HG02852 (cell line): ENCODE measurements at regions not wholly inside any gene's neighbourhood (a gene's known extent, or its start where the extent isn't known, plus 50 kb on each side); places are given as distances from the start of the nearest gene placed in this dataset.
"Not testable (repeated sequence)": the region's sequence is repeated elsewhere in the genome, so short reads cannot be mapped to it uniquely, and the experiment has no call there.

Source experiments
- ATAC-seq: cut with Tn5 transposase; IDR thresholded peaks from one replicate; pipeline ENCODE4 v1.9.1; 2021; ENCODE audit warnings: mild to moderate bottlenecking, moderate library complexity; ENCODE audit not compliant: unreplicated experiment

DNA sequence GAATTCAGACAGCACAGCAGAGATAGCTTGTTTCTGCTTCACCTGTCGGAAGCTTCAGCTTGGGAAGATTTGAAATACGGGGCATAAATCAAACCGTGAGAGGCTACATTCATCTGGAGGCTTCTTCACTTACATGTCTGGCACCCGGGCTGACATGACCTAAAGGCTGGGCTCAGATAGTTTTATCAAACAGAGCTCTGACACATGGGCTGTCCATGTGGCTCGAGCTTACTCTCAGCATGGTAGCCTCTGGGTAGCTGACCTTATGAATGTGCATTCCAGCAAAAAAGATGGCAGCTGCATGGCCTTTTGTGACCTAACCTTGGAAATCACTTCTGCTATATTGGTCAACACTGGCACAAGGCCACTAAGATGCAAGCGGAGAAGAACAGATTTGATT is 414.5 kb downstream of the NDFIP2 start:
- ATAC-seq = no peak

- not testable (repeated sequence) for ATAC-seq
These were observed 406.3 kb downstream of the NDFIP2 start for GRCh38 chr13:79887278-79887677.

DNA sequence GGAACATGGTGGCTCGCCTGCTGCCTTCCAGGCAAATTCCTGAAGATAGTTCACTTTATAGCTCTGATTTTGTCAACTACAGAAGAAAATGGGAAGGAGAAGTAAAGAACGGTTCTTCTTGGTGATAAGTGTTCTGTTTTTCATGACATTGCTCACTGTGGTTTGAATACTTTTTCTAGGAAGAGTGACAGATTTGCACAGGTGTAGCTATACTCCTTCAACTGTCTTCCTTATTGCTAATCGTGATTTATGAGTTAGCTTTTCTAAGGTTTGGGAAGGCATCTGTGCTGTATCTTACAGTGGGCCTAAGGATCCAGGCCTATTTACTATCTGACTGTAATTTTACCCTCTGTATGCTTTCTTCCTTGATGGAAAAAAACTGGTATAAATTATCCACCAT is 405.6 kb downstream of the NDFIP2 start:
- ATAC-seq = no peak

- no peak for ATAC-seq
These were observed 403.9 kb downstream of the NDFIP2 start for GRCh38 chr13:79884890-79885289.

GRCh38 chr13:79883216-79883615 is 402.3 kb downstream of the NDFIP2 start:
- ATAC-seq = no peak

GRCh38 chr13:79880818-79881217 is 399.9 kb downstream of the NDFIP2 start:
- ATAC-seq = no peak

GRCh38 chr13:79874396-79875360 is 393.7 kb downstream of the NDFIP2 start:
- ATAC-seq = no peak

- no peak for ATAC-seq
These were observed 390.6 kb downstream of the NDFIP2 start for GRCh38 chr13:79871594-79871993.

- ATAC-seq = no peak
These were observed 389.8 kb downstream of the NDFIP2 start for GRCh38 chr13:79870766-79871165.

DNA sequence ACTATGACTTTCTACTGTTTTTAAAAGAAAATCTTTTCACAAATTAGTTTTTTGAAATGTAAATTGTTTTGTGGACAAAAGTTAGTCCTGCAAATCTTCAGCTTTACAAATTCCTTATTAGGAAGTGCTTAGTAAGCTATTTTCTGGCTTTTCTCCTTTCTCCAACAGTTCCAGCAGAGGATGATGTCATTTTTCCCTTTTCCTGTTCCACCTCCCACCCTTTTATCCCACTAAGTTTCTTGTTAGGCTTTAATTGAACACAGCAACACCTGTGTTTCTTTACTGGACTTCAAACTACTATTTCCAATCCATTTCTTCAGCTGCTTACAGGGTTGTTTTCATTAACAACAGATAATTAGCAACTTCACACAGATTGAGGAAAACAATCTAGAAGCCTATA is 389.2 kb downstream of the NDFIP2 start:
- ATAC-seq = no peak

DNA sequence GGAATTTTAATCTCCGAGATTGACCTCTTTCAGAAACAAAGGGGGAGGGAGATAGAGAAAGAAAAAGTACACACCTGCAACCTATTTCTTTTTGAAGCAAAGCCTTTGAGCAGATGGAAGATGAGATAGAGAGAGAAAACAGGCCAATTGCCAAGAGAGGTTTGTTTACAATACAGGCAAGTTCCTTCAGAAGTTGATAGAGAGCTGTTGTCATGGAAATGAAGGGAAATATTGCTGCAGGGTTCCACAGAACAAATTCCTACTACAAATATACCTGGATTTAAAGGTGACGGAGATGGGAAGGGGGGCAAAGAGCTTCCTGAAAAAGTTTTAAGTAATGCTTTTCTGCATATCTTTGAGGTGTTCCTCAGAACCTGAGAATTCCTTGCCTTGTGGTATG is 388.4 kb downstream of the NDFIP2 start:
- no peak for ATAC-seq

DNA sequence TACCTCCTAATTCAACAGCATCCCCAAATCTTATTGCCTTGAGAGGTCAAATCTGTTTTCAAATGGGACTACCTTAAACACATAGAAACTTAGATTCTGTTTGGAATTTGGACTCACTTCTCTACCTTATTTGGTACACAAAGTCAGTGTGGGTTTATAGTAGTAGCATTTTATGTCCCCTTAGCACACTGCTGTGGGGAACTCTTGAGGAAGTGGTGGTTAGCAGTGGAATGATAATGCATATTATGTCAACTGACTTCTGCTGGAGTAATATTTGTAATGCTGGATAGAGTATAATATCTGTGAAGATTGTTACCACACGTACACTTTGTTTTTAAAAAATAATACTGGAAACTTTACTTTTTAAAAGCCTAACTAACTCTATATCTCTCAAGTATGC is 386.3 kb downstream of the NDFIP2 start:
- ATAC-seq = no peak

GRCh38 chr13:79866436-79866835 is 385.5 kb downstream of the NDFIP2 start:
- ATAC-seq = no peak

GRCh38 chr13:79862515-79862914 is 381.6 kb downstream of the NDFIP2 start:
- no peak for ATAC-seq

GRCh38 chr13:79861731-79862130 is 380.8 kb downstream of the NDFIP2 start:
- no peak for ATAC-seq

DNA sequence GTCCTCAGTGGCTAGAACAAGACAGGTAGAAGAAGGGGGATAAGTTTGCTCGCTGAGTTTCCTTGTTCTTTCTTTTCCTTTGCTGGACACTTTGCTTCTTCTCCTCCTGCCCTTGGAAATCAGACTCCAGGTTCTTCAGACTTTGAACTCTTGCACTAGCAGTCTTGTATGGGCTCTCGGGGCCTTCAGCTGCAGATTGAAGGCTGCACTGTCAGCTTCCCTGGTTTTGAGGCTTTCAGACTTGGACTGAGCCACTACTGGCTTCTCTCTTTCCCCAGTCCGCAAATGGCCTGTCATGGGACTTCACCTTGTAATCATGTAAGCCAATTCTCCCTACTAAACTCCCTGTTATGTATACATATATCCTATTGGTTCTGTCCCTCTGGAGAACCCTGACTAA is 379.8 kb downstream of the NDFIP2 start:
- no peak for ATAC-seq

DNA sequence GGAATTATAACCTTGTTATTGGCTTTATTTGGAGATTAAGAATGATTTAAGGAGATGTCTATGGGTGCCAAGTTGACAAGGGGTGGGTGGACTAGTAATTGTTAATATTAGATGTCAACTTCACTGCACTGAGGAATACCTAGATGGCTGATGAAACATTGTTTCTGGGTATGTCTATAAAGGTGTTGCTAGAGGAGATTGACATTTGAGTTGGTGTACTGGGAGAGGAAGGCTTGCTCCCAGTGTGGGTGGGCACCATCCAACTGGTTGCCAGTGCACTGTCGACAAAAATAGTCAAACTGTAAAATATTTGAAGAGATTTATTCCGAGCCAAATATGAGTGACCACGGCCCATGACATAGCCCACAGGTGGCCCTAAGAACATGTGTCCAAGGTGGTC is 378.8 kb downstream of the NDFIP2 start:
- no peak for ATAC-seq

- ATAC-seq = no peak
These were observed 372.3 kb downstream of the NDFIP2 start for GRCh38 chr13:79853251-79853650.

- ATAC-seq = no peak
These were observed 370.4 kb downstream of the NDFIP2 start for GRCh38 chr13:79851318-79851717.

GRCh38 chr13:79847882-79848592 is 367.1 kb downstream of the NDFIP2 start:
- ATAC-seq = no peak

DNA sequence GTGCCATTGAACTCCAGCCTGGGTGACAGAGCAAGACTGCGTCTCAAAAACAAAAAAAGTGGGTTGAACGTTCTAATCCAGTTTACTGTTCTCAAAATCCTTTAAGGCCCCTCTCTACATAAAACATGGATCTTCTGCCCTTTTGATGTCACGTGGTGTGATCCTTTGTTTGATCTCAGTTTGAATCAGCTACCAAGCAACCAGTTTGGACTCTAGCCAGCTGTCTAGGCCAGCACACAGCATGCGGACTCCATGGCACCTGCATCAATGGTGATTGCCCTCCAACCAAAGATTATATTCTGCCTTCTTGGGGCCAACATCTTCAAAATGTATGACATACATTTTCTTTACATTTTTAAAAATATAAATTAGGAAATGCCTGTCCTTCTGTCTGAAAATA is 365.4 kb downstream of the NDFIP2 start:
- ATAC-seq = no peak
